Thoracic aorta (tissue), 2 donors: ENCODE measurements at regions not wholly inside any gene's neighbourhood (a gene's known extent, or its start where the extent isn't known, plus 50 kb on each side); places are given as distances from the start of the nearest gene placed in this dataset.

Experiments used
- ATAC-seq: fragments of 150-250 bp; one replicate; pipeline ENCODE4 v1.8.0; 2017; ENCODE audit warnings: low read depth; ENCODE audit not compliant: insufficient number of reproducible peaks, low FRiP score
- DNase-seq: peaks from one replicate; pipeline ENCODE4 v3.0.0-alpha.2; 2020; ENCODE audit warnings: low spot score
- H3K27ac ChIP-seq, 2 donors: fragments of 200-600 bp; sonication (generic); 1 replicate in 1 of 2; 2 replicates in 1 of 2; pipeline ENCODE4 v1.5.1; 2016; ENCODE audit warnings: mild to moderate bottlenecking in 2 of 2, moderate library complexity in 2 of 2
- H3K27me3 ChIP-seq: fragments of 200-600 bp; sonication (generic); replicated peaks from 2 replicates; pipeline ENCODE4 v1.6.0; 2016; ENCODE audit warnings: mild to moderate bottlenecking; ENCODE audit not compliant: insufficient read depth
- H3K36me3 ChIP-seq: fragments of 200-600 bp; sonication (generic); one replicate; pipeline ENCODE4 v1.5.1; 2016
- H3K4me1 ChIP-seq, 2 donors: fragments of 200-600 bp; sonication (generic); 1 replicate in 1 of 2; 2 replicates in 1 of 2; pipeline versions ENCODE4 v1.5.1 to v1.6.0; 2016; ENCODE audit warnings: low read depth in 2 of 2, mild to moderate bottlenecking in 1 of 2; ENCODE audit not compliant: control insufficient read depth in 1 of 2
- H3K4me3 ChIP-seq: fragments of 200-600 bp; sonication (generic); 2 replicates; pipeline ENCODE4 v1.5.1; 2016; ENCODE audit warnings: mild to moderate bottlenecking
- H3K9me3 ChIP-seq: fragments of 200-600 bp; sonication (generic); 2 replicates; pipeline ENCODE4 v1.5.1; 2016
- CTCF ChIP-seq: fragments of 200-600 bp; sonication (generic); IDR thresholded peaks from one replicate; pipeline ENCODE4 v1.5.1; 2019; ENCODE audit warnings: antibody characterized with exemption

- Histone ChIP-seq H3K27ac (no peak overlapping the region), H3K4me1 (no peaks in the 10 kb centered on the region), H3K27me3 (no peaks in the 10 kb centered on the region), H3K4me3 (no peak overlapping the region), H3K9me3 (no peaks in the 10 kb centered on the region), H3K36me3 (no peaks in the 10 kb centered on the region)
- ATAC-seq: no peak
- DNase-seq: no peak
- TF ChIP-seq CTCF: no peak
These were observed 1515.2 kb downstream of the PLA2G4A start for GRCh38 chr1:188343914-188344313.

GRCh38 chr1:188350104-188350503 lies 1521.4 kb downstream of the PLA2G4A start:
- Histone ChIP-seq H3K27me3 (no peaks in the 10 kb centered on the region), H3K4me1 (no peaks in the 10 kb centered on the region), H3K4me3 (no peak overlapping the region), H3K36me3 (no peaks in the 10 kb centered on the region), H3K27ac (no peak overlapping the region), H3K9me3 (no peaks in the 10 kb centered on the region)
- DNase-seq: no peak
- TF ChIP-seq CTCF: no peak
- ATAC-seq: no peak

- H3K4me3 ChIP-seq: no peak overlapping the region
- ATAC-seq: no peak
- no peaks in the 10 kb centered on the region for H3K27me3 ChIP-seq
- no peak for DNase-seq
- H3K27ac ChIP-seq: no peak overlapping the region
- H3K4me1 ChIP-seq: no peaks in the 10 kb centered on the region
- H3K36me3 ChIP-seq: no peaks in the 10 kb centered on the region
- no peaks in the 10 kb centered on the region for H3K9me3 ChIP-seq
- TF ChIP-seq CTCF: no peak
These were observed 1526.3 kb downstream of the PLA2G4A start for GRCh38 chr1:188355082-188355481.

DNA sequence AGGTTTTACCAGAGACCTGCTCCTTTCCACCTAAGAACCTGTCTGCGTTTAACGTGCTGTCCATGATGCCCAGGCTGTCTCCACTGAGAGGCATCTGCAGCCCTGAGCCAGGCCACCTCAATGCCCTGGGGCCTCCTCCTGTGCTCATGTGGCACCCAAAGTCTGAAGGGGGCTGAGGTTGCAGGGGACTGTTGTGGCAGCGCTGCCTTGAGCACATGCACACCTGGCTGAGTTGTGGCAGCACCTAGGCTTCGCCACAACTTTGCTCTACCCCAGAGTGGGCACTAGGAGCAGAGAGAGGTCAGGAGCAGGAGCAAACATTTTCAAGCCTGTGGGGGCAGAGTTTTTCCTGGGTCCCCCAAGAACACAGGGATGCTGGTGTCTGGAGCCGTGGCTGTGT lies 1527.1 kb downstream of the PLA2G4A start:
- Histone ChIP-seq H3K9me3 (no peaks in the 10 kb centered on the region), H3K4me1 (no peaks in the 10 kb centered on the region), H3K4me3 (no peak overlapping the region), H3K27ac (no peak overlapping the region), H3K27me3 (no peaks in the 10 kb centered on the region), H3K36me3 (no peaks in the 10 kb centered on the region)
- no peak for TF ChIP-seq CTCF
- DNase-seq: no peak
- no peak for ATAC-seq

- Histone ChIP-seq H3K4me1 (no peaks in the 10 kb centered on the region), H3K27ac (no peak overlapping the region), H3K4me3 (no peak overlapping the region), H3K27me3 (no peaks in the 10 kb centered on the region), H3K36me3 (no peaks in the 10 kb centered on the region), H3K9me3 (no peaks in the 10 kb centered on the region)
- DNase-seq: no peak
- ATAC-seq: no peak
- no peak for TF ChIP-seq CTCF
These were observed 1530.6 kb downstream of the PLA2G4A start for GRCh38 chr1:188359315-188359714.
